Smooth muscle cell (in vitro differentiated cells): ENCODE measurements at regions not wholly inside any gene's neighbourhood (a gene's known extent, or its start where the extent isn't known, plus 50 kb on each side); places are given as distances from the start of the nearest gene placed in this dataset. TPM values are rescaled to one million over a fixed set of nuclear protein-coding genes. Genes with fewer than 3 reads are reported as not detected.

Source experiments
- DNase-seq: peaks from one replicate; lab custom pipeline; 2025; ENCODE audit not compliant: unreplicated experiment; lab: John Stamatoyannopoulos, UW
- H2AFZ ChIP-seq: fragments of 200-600 bp; sonication (generic); 2 replicates; pipeline ENCODE4 v1.6.0; 2016; ENCODE audit warnings: antibody characterized with exemption, low read depth, mild to moderate bottlenecking
- H3F3A ChIP-seq: fragments of 200-600 bp; sonication (generic); 2 replicates; pipeline ENCODE4 v1.6.0; 2017; ENCODE audit warnings: antibody characterized with exemption, low read depth
- H3K27ac ChIP-seq: fragments of 200-600 bp; sonication (generic); 2 replicates; pipeline ENCODE4 v1.5.1; 2016; ENCODE audit warnings: low read depth, mild to moderate bottlenecking
- H3K27me3 ChIP-seq: fragments of 200-600 bp; sonication (generic); 2 replicates; pipeline ENCODE4 v1.6.1; 2016; ENCODE audit warnings: low read depth, mild to moderate bottlenecking
- H3K36me3 ChIP-seq: fragments of 200-600 bp; sonication (generic); 2 replicates; pipeline ENCODE4 v1.5.1; 2016; ENCODE audit warnings: low read depth
- H3K4me1 ChIP-seq: fragments of 200-600 bp; sonication (generic); 2 replicates; pipeline ENCODE4 v1.5.1; 2016; ENCODE audit warnings: low read depth
- H3K4me2 ChIP-seq: fragments of 200-600 bp; sonication (generic); 2 replicates; pipeline ENCODE4 v1.6.0; 2016; ENCODE audit warnings: mild to moderate bottlenecking
- H3K4me3 ChIP-seq: fragments of 200-600 bp; sonication (generic); 2 replicates; pipeline ENCODE4 v1.5.1; 2016; ENCODE audit warnings: mild to moderate bottlenecking
- H3K79me2 ChIP-seq: fragments of 200-600 bp; sonication (generic); 2 replicates; pipeline ENCODE4 v1.6.0; 2016; ENCODE audit warnings: low read depth, mild to moderate bottlenecking
- H3K9ac ChIP-seq: fragments of 200-600 bp; sonication (generic); 2 replicates; pipeline ENCODE4 v1.6.0; 2016; ENCODE audit warnings: low read depth
- H3K9me3 ChIP-seq: fragments of 200-600 bp; sonication (generic); replicated peaks from 2 replicates; pipeline ENCODE4 v1.5.1; 2016; ENCODE audit warnings: low read depth
- H4K20me1 ChIP-seq: fragments of 200-600 bp; sonication (generic); 2 replicates; pipeline ENCODE4 v1.6.0; 2016; ENCODE audit warnings: low read depth
- WGBS: methylation state at CpG from one replicate; pipeline ENCODE4 v1.1.7; 2016; ENCODE audit warnings: low lambda C conversion rate; 5-methylcytosine and 5-hydroxymethylcytosine counted together
- small RNA-seq: library from RNA; depleted of rRNA; stranded (forward); fragments of <200 nt; gene quantifications from one replicate; pipeline ENCODE3, GENCODE V24; 2014
- TF ChIP-seq, protein P1 (sequence below): fragments of 200-600 bp; sonication (generic); IDR thresholded peaks from 2 replicates; pipeline ENCODE4 v1.5.1; 2017; ENCODE audit warnings: borderline replicate concordance, mild to moderate bottlenecking, antibody characterized with exemption; ENCODE audit not compliant: insufficient read depth, poor library complexity, severe bottlenecking

DNA sequence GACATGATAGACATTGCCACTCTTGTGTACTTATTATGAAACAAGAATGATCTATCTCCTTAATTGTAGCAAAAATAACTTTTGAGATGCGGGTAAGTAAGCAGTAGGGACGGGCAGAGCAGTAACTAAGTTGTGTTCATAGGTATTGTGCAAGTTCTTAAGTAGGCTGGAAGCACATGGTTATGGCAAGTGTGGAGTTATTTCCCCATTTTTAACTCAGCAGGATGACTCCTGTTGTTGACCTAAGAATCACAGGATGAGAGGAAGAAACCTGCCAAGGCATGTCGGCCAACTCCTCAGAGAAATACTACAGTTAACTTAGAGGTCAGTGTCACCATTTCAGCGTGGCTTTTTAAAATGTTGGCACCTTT, 51.1 kb upstream of the FN1 start:
- H2AFZ ChIP-seq = no peak overlapping the region
- no peak overlapping the region for H3K27ac ChIP-seq
- no peak for DNase-seq

DNA sequence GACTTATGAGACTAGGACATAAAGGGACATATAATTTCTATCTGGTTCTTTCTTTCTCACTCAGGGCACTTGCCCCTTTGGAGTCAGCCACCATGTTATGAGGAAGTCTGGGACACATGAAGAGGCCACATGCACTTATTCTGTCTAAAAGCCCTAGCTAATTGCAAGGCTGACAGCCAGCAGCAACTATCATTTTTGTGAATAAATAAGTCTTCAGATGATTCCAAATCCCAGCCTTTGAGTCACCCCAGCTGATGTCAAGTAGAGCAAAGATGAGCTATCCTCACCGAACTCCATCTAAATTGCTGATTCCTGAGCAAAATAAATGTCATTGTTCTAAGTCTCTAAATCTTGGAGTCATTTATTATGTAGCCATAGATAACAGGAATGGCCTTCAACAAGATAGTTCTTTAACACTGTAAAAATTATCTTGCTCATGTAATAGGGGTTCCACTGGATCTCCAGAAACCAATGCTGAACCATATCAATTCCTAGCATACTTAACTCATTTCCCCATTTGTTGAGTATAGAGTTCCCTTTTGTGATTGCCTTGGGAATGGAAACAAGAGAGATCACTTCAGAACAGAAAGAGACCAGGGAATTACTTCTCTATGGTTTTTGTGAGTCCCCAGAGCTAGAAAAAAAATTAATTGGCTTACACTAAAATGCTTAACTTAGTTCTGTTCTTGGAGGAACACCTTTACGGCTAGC, 50.6 kb upstream of the FN1 start:
- 91% methylated on average over 2 of the region's 2 CpGs for WGBS
- no peak overlapping the region for H3K27ac ChIP-seq
- DNase-seq = no peak

More for the DNA sequence above, 51.1 kb upstream of the FN1 start:
- H3K9me3 ChIP-seq = no peaks in the 10 kb centered on the region
- no peak overlapping the region for H3K4me3 ChIP-seq
- 92% methylated on average over 4 of the region's 4 CpGs for WGBS
- H3K4me1 ChIP-seq = no peaks in the 10 kb centered on the region
- H3K4me2 ChIP-seq = no peak overlapping the region
- H3K79me2 ChIP-seq = no peaks in the 10 kb centered on the region
- no peaks in the 10 kb centered on the region for H3K36me3 ChIP-seq
- H3K9ac ChIP-seq = no peak overlapping the region
- no peaks in the 10 kb centered on the region for H3F3A ChIP-seq
- no peaks in the 10 kb centered on the region for H4K20me1 ChIP-seq
- no peaks in the 10 kb centered on the region for H3K27me3 ChIP-seq
- TF ChIP-seq, protein P1, sequence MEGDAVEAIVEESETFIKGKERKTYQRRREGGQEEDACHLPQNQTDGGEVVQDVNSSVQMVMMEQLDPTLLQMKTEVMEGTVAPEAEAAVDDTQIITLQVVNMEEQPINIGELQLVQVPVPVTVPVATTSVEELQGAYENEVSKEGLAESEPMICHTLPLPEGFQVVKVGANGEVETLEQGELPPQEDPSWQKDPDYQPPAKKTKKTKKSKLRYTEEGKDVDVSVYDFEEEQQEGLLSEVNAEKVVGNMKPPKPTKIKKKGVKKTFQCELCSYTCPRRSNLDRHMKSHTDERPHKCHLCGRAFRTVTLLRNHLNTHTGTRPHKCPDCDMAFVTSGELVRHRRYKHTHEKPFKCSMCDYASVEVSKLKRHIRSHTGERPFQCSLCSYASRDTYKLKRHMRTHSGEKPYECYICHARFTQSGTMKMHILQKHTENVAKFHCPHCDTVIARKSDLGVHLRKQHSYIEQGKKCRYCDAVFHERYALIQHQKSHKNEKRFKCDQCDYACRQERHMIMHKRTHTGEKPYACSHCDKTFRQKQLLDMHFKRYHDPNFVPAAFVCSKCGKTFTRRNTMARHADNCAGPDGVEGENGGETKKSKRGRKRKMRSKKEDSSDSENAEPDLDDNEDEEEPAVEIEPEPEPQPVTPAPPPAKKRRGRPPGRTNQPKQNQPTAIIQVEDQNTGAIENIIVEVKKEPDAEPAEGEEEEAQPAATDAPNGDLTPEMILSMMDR = no peak

More for the DNA sequence above, 50.6 kb upstream of the FN1 start:
- Histone ChIP-seq H3K36me3 (no peaks in the 10 kb centered on the region), H3K4me2 (no peak overlapping the region), H3K4me3 (no peak overlapping the region), H4K20me1 (no peaks in the 10 kb centered on the region), H3K4me1 (no peaks in the 10 kb centered on the region), H3F3A (no peaks in the 10 kb centered on the region), H3K79me2 (no peaks in the 10 kb centered on the region), H3K27me3 (no peaks in the 10 kb centered on the region), H2AFZ (no peak overlapping the region), H3K9ac (no peak overlapping the region), H3K9me3 (no peaks in the 10 kb centered on the region)
- TF ChIP-seq, protein P1 = no peak

Small RNA genes lying in the stretch of these regions (small RNA-seq; reads per million reads assigned to genes)
- not detected for gene AC093850.1
